HEK293 (cell line): ENCODE measurements at regions not wholly inside any gene's neighbourhood (a gene's known extent, or its start where the extent isn't known, plus 50 kb on each side); places are given as distances from the start of the nearest gene placed in this dataset.
"Not testable (repeated sequence)": the region's sequence is repeated elsewhere in the genome, so short reads cannot be mapped to it uniquely, and the experiment has no call there.

Experiments
- CTCF ChIA-PET: fragments of 350-600 bp; formaldehyde crosslinking; extraction: SDS; loops from one replicate; lab custom pipeline; 2021; ENCODE audit warnings: antibody characterized with exemption; lab: Yijun Ruan, JAX
- POLR2A ChIA-PET: fragments of 300-600 bp; formaldehyde crosslinking; extraction: SDS; loops from one replicate; lab custom pipeline; 2020; ENCODE audit warnings: antibody characterized with exemption, inconsistent platforms; lab: Yijun Ruan, JAX
- H3K27ac ChIP-seq: fragments of 200-500 bp; sonication (Bioruptor generic); 2 replicates; pipeline ENCODE4 v1.5.1; 2014; ENCODE audit warnings: low read depth, low read length, control low read depth, inconsistent platforms; ENCODE audit errors: extremely low read depth
- H3K36me3 ChIP-seq, 2 experiments: fragments of 200-500 bp in 1 of 2; sonication (Bioruptor generic) in 1 of 2; 1 replicate in 1 of 2; 2 replicates in 1 of 2; pipeline ENCODE4 v1.5.1; 2014 to 2017; ENCODE audit warnings: inconsistent platforms in 2 of 2, low read length in 2 of 2; ENCODE audit not compliant: control insufficient read depth in 2 of 2, insufficient read depth in 1 of 2
- H3K4me1 ChIP-seq: fragments of 200-500 bp; sonication (Bioruptor generic); 2 replicates; pipeline ENCODE4 v1.5.1; 2014; ENCODE audit warnings: mild to moderate bottlenecking, low read length, inconsistent platforms; ENCODE audit not compliant: control insufficient read depth, insufficient read depth
- H3K4me3 ChIP-seq: 2 replicates; pipeline ENCODE4 v1.5.1; 2011; ENCODE audit warnings: low read depth, mild to moderate bottlenecking, control low read depth, low read length, moderate library complexity
- H3K9me3 ChIP-seq: fragments of 200-500 bp; sonication (Bioruptor generic); 2 replicates; pipeline ENCODE4 v1.5.1; 2014; ENCODE audit warnings: low read depth, low read length, inconsistent platforms; ENCODE audit not compliant: control insufficient read depth, insufficient read depth
- SALL2 ChIP-seq: fragments of 450-650 bp; formaldehyde crosslinking; IDR thresholded peaks from 2 replicates; pipeline ENCODE4 v1.5.0; 2017; ENCODE audit warnings: missing biosample characterization, mild to moderate bottlenecking, missing genetic modification characterization, borderline replicate concordance
- SCRT1 ChIP-seq: fragments of 450-650 bp; formaldehyde crosslinking; IDR thresholded peaks from 2 replicates; pipeline ENCODE4 v1.5.1; 2016; ENCODE audit warnings: missing biosample characterization, missing genetic modification characterization, borderline replicate concordance
- ZNF114 ChIP-seq: fragments of 450-650 bp; formaldehyde crosslinking; IDR thresholded peaks from 2 replicates; pipeline ENCODE4 v1.5.0; 2017; ENCODE audit warnings: missing biosample characterization, missing genetic modification characterization
- ZNF2 ChIP-seq: fragments of 450-650 bp; formaldehyde crosslinking; IDR thresholded peaks from 2 replicates; pipeline ENCODE4 v1.5.1; 2016; ENCODE audit warnings: missing biosample characterization, missing genetic modification characterization
- ZNF302 ChIP-seq: fragments of 450-650 bp; formaldehyde crosslinking; IDR thresholded peaks from 2 replicates; pipeline ENCODE4 v1.5.1; 2016; ENCODE audit warnings: missing biosample characterization, missing genetic modification characterization, low read depth
- ZNF350 ChIP-seq: fragments of 450-650 bp; formaldehyde crosslinking; IDR thresholded peaks from 2 replicates; pipeline ENCODE4 v1.5.0; 2017; ENCODE audit warnings: missing biosample characterization, mild to moderate bottlenecking, missing genetic modification characterization
- TF ChIP-seq, protein P1 (sequence below): fragments of 450-650 bp; IDR thresholded peaks from 2 replicates; pipeline ENCODE4 v1.5.1; 2018; ENCODE audit warnings: missing biosample characterization, mild to moderate bottlenecking, missing genetic modification characterization
- TF ChIP-seq, protein P2 (sequence below): fragments of 450-650 bp; formaldehyde crosslinking; IDR thresholded peaks from 2 replicates; pipeline ENCODE4 v1.5.1; 2016; ENCODE audit warnings: missing biosample characterization, missing genetic modification characterization
- TF ChIP-seq, protein P3 (sequence below): fragments of 450-650 bp; formaldehyde crosslinking; IDR thresholded peaks from 2 replicates; pipeline ENCODE4 v1.5.1; 2016; ENCODE audit warnings: missing biosample characterization, missing genetic modification characterization

DNA sequence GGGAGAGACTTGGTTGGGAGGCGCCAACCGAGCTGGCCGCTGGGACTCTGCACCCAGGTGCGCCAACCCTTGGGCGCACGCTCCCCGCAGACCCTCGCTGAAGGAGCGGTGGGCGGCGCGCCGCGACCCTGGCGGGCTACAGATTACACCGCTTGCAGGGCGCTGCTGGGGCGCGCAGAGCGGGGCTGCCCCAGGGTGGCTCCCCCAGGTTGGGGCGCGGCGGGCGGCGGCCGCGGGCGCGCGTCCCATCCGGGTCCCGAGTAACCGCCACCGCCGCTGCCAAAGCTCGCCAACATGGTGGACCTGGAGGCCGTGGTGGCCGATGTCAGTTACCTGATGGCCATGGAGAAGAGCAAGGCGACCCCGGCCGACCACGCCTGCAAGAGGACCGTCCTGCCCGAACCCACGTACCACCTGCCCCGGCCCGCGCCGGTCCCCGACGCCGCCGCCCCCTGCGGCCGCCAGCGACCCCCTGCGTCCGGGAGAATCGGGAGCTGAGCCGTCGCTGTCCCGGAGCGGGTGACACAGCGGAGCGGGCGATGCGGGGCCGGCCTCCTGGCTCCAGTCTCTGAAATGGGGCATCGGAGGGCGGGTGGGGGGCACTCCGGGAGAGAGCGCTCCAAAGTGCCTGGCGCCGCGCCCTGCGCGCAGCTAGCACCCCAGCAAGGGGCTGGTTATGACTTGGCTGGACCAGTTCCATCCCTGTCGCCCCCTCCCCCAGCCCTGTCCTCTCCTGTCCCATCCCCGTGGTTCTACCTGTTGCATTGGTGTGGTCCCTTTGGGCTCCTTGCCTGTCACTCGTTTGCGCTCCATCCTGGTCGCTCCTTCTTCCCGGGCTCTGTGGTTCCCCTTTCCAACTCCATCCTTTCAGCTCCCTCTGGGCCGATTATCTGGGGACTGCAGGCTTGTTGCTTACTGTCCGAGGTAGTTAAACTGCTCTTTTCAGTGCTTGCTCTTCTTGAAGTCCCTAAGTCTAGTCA, 143.3 kb upstream of the GRK3 start (continued):
- TF ChIP-seq, protein P1, sequence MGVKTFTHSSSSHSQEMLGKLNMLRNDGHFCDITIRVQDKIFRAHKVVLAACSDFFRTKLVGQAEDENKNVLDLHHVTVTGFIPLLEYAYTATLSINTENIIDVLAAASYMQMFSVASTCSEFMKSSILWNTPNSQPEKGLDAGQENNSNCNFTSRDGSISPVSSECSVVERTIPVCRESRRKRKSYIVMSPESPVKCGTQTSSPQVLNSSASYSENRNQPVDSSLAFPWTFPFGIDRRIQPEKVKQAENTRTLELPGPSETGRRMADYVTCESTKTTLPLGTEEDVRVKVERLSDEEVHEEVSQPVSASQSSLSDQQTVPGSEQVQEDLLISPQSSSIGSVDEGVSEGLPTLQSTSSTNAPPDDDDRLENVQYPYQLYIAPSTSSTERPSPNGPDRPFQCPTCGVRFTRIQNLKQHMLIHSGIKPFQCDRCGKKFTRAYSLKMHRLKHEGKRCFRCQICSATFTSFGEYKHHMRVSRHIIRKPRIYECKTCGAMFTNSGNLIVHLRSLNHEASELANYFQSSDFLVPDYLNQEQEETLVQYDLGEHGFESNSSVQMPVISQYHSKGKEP (tag by site-specific recombination), result no peak
- no peak for TF ChIP-seq ZNF350 (tag by site-specific recombination)
- TF ChIP-seq ZNF2 (tag by site-specific recombination), result no peak
- no peak for TF ChIP-seq SALL2
- TF ChIP-seq, protein P2, sequence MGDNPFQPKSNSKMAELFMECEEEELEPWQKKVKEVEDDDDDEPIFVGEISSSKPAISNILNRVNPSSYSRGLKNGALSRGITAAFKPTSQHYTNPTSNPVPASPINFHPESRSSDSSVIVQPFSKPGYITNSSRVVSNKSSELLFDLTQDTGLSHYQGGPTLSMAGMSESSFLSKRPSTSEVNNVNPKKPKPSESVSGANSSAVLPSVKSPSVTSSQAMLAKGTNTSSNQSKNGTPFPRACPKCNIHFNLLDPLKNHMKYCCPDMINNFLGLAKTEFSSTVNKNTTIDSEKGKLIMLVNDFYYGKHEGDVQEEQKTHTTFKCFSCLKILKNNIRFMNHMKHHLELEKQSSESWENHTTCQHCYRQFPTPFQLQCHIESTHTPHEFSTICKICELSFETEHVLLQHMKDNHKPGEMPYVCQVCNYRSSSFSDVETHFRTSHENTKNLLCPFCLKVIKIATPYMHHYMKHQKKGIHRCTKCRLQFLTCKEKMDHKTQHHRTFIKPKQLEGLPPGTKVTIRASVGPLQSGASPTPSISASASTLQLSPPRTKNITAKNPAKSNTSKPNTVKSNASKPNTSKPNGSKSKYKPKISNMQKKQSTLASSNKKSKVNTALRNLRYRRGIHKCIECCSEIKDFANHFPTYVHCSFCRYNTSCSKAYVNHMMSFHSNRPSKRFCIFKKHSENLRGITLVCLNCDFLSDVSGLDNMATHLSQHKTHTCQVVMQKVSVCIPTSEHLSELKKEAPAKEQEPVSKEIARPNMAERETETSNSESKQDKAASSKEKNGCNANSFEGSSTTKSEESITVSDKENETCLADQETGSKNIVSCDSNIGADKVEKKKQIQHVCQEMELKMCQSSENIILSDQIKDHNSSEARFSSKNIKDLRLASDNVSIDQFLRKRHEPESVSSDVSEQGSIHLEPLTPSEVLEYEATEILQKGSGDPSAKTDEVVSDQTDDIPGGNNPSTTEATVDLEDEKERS (tag by site-specific recombination), result no peak
- peak; percentile 89; the same call in 1 of the 2 replicates for TF ChIP-seq SCRT1
- TF ChIP-seq, protein P3, sequence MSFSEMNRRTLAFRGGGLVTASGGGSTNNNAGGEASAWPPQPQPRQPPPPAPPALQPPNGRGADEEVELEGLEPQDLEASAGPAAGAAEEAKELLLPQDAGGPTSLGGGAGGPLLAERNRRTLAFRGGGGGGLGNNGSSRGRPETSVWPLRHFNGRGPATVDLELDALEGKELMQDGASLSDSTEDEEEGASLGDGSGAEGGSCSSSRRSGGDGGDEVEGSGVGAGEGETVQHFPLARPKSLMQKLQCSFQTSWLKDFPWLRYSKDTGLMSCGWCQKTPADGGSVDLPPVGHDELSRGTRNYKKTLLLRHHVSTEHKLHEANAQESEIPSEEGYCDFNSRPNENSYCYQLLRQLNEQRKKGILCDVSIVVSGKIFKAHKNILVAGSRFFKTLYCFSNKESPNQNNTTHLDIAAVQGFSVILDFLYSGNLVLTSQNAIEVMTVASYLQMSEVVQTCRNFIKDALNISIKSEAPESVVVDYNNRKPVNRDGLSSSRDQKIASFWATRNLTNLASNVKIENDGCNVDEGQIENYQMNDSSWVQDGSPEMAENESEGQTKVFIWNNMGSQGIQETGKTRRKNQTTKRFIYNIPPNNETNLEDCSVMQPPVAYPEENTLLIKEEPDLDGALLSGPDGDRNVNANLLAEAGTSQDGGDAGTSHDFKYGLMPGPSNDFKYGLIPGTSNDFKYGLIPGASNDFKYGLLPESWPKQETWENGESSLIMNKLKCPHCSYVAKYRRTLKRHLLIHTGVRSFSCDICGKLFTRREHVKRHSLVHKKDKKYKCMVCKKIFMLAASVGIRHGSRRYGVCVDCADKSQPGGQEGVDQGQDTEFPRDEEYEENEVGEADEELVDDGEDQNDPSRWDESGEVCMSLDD (tag by site-specific recombination), result no peak
- TF ChIP-seq ZNF302 (tag by site-specific recombination), result no peak
- TF ChIP-seq ZNF114, result no peak
- TF ChIP-seq, all 188 proteins: peak for 13

DNA sequence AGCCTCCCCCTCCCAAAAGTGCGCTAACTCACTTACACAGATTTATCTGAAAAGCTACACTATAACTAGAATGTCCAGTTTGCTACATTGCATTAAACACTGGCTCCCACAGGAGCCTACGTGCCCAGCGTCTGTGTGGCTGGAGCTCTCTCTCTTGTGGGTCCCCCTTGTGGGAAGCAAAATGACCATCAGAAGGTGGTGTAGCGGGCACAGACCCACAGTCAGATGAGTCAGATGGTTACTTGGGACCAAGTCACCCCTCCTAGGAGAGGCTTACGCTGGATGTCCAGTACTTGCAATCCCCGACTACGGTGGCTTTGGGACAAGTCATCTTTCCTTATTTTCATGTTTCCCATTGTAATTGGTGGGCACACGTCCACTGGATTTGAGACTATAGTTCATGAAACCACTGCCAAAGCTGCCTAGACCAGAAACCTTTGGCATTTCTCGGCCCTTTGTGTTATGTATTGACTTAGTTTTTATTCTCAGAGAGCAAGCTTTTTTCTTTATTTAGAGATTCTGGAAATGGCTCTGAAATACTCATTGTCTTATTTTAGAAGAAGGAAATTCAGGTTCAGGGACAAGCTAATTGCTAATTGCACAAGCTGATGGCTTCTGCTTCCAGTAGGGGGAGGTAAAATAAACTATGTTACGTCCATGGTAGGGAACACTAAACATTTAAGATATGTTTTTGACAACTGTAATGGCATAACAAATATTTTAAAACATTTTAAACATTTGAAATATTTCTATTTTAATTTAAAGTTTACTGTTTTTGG, 137.8 kb upstream of the GRK3 start:
- H3K36me3 ChIP-seq, H3K4me3 ChIP-seq, H3K4me1 ChIP-seq, POLR2A ChIA-PET, H3K27ac ChIP-seq, H3K9me3 ChIP-seq: not testable (repeated sequence)
- CTCF ChIA-PET, result interaction anchor here (0.6 to 1.2 kb wide), 4 partner anchors 21 to 319 kb away, joined by 3 to 4 read pairs (median 4); no protein-coding TSS in a partner anchor

DNA sequence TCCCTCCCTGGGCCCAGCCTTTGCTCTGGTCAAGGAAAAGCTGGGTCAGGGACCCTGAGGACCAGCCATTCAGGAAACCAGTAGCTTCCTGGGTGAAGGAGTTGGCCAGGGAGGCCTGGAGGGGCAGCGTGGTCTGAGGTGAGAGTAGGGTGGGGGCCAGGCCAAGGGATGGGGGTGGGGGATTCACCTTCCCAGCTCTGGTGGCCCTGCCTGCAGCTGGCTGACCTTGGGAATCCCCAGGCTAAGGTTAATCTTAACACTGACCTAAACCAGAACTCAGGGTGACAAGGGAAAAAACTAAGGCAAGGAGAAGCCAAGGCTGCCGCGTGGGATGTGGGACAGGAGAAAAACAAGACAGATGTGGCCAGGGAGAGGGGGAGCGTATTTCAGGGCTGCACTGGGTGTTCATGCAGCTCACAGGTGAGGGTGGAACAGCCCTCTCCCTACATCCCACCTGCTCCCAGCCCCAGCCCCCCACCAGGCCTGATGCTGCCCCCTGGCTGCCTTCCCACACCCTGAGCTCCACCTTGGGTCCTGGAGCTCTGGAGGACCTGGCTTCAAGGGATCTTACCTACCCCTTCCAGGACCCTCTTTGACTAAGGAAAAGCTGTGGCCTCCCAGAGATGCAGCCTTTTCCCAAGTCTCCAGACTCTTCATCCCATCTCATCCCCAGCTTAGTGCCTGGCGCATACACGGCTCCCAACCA, 132.7 kb upstream of the GRK3 start:
- H3K27ac ChIP-seq, H3K4me3 ChIP-seq, H3K36me3 ChIP-seq, H3K4me1 ChIP-seq, H3K9me3 ChIP-seq, POLR2A ChIA-PET: not testable (repeated sequence)
- CTCF ChIA-PET, result interaction anchor here (0.7 to 1.2 kb wide), 3 partner anchors 10 to 42 kb away, joined by 3 to 5 read pairs (median 3); no protein-coding TSS in a partner anchor
